ENCODE measurements at regions not wholly inside any gene's neighbourhood (a gene's known extent, or its start where the extent isn't known, plus 50 kb on each side); places are given as distances from the start of the nearest gene placed in this dataset.
"Not testable (repeated sequence)": the region's sequence is repeated elsewhere in the genome, so short reads cannot be mapped to it uniquely, and the experiment has no call there.

DNA sequence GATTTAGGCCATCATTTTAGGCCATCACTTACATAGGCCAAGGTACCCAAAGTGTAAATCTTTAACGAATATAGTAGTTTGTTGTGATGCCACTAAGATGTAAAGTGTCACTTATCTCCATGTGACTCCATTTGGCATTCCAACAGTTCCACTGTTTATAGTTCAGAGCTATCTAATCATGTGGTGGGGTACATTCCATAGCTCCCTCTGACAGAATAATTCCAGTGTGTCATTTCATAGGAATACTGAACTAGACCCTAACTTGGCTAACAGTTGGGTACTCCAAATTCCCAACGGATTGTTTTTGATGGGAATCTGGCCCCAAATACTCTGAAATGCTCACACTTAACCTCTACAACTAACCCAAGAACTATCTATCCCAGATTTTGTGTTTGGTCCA is 76.7 kb upstream of the FST start:
- in situ Hi-C loops (cut with MboI; ENCODE audit: low sequenced_read_pairs), result no loop called here

DNA sequence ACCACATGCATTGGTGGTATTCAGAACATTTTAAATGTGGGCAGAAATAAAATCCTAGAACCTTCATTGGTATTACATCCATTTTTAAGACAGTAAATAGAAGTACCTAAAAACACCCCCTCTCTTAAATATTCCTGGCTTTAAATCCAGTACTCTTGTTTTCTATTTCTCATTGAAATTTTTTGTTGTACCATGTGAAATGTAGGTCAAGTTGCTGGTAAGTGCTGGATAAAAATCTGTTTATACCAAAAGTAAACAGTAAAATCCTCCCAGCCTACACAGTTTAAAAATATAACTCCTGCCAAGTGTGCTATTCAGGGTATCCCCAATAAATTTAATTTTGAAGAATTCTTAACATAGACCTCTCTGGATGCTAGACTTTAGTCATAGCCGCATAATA is 75.0 kb upstream of the FST start:
- in situ Hi-C loops (cut with MboI; ENCODE audit: low sequenced_read_pairs), result no loop called here

DNA sequence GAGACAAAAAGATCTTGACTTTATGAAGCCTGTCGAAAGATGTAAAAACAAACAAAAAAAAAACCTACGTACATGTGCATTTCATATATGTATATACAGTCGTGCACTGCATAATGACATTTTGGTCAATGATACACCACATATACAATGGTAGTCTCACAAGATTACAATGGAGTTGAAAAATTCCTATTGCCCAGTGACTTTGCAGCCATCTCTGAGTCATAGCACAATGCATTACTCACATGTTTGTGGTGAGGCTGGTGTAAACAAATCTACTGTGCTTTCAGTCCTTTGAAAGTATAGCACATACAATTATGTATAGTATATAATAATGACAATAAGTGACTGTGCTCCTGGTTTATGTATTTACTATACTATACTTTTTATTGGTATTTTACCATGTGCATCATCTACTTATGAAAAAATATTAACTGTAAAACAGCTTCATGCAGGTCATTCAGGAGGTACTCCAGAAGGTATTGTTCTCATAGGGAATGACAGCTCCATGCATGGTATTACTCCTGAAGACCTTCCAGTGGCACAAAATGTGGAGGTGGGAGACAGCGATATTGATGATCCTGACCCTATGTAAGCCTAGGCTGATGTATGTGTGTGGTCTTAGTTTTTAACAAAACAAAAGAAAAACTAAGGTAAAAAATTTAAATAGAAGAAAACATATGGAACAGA is 73.7 kb upstream of the FST start:
- in situ Hi-C loops (cut with MboI; ENCODE audit: low sequenced_read_pairs), result no loop called here

DNA sequence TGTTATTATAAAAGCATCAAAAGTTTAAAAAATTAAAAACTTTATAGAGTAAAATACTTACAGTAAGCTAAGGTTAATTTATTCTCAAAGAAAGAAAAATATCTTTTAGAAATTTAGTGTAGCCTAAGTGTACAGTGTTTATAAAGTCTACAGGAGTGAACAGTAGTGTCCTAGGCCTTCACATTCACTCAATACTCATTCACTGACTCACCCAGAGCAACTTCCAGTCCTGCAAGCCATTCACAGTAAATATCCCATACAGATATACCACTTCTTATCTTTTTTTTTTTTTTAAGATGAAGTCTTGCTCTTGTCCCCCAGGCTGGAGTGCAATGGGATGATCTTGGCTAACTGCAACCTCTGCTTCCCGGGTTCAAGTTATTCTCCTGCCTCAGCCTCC is 73.1 kb upstream of the FST start:
- in situ Hi-C loops (cut with MboI; ENCODE audit: low sequenced_read_pairs), result no loop called here

DNA sequence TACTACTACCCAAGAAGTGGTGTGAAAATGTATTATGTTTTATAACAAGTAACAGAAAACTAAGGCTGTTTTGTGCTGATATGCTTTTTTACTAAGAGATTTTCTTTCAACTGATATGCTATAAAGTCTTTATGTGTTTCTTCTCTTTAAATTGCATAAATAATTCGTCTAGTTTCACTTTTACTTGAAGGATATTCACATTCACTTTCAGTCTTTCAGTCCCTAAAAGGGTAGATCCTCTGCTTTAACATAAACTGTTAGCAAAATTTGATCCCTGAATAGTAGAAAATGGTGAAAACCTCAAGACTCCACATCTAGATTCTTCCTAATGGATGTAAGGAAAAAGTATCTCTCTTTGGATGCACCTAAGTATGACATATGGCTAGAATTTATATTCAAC is 69.0 kb upstream of the FST start:
- in situ Hi-C loops (cut with MboI; ENCODE audit: low sequenced_read_pairs), result no loop called here

DNA sequence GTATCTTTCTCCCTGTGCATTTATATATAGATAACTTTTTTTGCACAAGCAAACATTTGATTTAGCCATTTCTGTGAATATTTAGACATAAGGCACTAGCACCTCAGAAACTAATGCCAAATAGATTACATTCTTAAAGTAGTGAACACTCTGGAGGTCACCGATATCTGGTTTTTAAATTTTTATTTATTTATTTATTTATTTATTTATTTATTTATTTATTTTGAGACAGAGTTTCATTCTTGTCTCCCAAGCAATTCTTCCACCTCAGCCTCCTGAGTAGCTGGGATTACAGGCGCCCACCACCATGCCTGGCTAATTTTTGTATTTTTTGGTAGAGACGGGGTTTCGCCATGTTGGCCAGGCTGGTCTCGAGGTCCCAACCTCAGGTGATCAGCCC is 67.9 kb upstream of the FST start:
- in situ Hi-C loops (cut with MboI; ENCODE audit: low sequenced_read_pairs), result not testable (repeated sequence)

DNA sequence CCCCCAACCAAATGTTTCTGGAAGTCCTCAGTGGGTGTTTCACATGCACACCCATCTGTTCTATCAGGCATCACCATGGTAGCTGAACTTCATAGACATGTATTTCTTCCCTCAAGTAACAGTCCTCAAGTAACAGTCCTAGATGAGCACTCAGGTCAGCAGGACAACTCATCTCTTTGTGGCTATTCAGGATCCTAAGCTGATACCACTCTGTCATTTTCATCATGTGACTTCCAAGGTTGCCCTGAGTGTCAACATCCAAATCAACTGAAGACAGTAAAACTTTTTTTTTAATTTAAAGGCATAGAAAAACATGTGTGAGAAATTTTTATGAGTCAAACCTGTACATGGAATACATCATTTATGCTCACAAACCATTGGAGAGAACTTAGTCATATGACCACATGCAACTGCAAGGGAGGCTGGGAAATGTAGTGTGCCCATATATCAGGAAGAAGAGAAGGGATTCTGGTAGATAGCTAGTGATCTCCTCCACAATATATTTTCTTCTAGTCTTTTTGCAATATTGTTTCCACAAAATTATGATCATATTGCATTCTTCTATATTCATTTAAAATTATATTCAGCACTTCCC is 64.2 kb upstream of the FST start:
- in situ Hi-C loops (cut with MboI; ENCODE audit: low sequenced_read_pairs), result no loop called here

DNA sequence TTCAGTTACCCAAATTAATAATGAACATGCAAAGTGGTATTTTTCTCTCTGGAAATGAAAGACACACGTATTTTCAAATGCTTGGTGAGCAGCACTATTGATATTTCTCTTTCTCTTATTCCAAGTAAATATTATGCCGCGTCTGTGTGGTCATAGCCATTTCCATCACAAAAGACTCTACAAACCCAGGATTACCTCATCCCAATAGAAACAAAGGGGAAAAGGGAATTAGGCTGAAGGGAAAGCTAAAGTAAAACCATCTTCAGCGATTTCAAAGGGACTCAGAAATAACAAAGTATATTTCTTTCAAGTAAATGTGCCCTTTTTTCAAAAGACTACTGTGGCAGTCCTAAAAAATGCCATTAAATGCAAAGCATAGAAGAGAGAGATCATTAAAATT is 62.0 kb upstream of the FST start:
- in situ Hi-C loops (cut with MboI; ENCODE audit: low sequenced_read_pairs), result no loop called here

DNA sequence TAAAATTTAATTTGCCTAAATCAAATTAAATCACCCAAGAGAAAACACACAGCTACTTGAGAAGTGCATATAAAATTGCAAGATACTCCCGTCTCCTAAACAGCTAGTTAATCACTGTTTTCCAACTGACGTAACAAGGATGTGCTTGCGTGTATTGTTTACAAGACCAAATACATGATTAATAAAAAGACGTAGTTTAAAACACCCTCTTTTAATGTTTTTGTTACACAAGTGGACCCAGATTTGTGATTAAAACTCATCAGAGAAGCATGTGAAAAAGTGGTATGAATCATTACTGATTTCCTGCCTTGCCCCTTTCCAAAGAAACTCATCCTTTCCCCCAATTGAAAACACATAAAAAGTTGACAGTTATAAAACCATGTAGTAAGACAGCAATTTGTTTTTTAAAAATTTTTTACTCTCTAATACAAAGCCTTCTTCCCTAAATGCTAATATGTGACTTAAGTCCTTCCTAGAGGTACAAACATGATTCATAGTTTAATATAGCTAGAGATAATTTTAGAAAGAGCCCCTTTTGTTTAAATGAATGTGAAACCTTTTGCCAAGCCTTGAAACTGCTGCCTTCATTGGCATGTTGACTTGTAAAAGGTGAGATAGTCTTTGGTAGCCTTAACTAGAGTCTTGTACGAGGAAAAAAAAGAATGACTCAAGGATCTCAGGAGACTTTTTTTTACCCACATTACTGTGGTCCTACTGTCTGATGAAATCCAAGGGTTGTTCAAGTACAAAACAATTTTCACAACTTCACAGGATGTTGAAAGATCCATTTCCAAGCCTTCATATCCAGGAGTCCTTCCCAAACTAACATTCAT is 61.4 kb upstream of the FST start:
- in situ Hi-C loops (cut with MboI; ENCODE audit: low sequenced_read_pairs), result no loop called here

DNA sequence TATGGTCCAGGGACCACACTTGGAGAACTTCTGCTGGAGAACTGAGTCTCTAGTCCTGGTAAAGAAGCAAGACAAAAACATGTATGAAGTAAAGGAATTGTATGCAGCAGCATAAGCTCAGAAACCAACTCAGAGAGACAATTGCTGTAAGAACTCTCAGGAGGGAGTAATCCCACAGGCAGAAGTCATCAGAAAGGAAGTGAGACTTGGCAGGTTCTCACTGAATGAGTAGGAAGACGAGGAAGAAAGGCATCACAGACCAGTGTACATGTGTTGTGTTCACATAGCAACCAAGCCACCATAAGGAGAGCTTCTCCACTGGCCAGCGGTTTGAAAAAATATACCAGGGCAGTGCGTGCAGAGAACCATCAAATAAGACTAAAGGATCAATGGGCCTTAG is 57.9 kb upstream of the FST start:
- in situ Hi-C loops (cut with MboI; ENCODE audit: low sequenced_read_pairs), result no loop called here

DNA sequence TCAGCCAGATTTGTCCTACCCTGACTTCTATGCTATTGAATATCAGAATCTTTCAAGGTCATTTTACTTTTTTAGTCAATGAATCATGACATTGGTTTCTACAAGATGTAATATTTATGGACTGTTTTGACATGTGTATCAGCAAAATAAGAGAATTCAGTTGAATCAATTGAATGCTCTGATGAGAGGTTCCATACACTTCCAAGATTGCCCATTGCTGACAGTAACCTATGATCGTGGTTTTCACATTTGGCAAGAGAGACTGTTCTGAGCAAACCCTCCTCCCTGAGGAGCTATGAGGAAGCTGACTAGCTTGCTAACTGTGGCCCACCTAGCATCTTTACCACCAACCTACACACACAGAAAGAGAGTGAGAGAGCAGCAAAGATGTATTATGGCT is 56.7 kb upstream of the FST start:
- in situ Hi-C loops (cut with MboI; ENCODE audit: low sequenced_read_pairs), result no loop called here

DNA sequence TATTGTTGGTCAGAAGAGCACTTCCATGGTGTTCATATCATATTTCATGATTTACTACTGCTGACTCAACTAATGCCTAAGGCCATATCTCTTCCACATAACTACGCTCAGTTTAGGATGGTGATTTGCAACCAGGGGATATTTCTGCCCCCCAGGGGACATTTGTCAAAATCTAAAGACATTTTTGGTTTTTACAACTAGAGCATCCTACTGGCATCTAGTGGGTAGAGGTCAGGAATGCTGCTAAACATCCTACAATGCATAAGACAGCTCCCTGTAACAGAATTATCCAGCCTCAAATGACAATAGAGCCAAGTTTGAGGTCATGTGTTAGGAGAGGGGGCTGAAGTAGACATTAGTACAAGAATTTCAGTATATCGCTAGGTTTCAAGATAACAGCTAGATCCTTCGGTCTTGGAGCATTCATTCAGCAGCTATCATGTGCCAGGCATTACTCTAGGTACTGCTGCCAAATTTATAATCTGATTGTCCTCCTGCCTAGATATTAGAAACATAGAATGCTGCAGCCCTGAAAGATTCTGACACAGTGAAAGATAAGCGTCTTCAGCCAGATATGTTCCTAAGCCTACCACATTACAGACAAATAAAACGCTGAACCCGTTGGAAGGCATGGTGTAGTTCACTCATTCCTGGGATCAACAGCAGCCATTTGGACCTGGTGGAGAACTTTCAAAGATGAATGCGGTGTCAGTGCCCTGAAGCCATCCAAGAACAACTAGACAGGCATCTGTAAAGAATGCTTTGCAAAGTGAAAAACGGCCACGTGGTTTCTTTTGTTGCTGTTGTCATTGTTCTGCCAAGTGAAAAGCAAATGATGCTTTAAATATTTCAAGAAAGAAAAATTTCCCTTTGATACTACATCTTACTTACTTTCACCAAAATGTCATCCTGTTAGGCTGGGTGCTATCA is 55.5 kb upstream of the FST start:
- in situ Hi-C loops (cut with MboI; ENCODE audit: low sequenced_read_pairs), result loop anchor here (25.0 kb wide), 1 partner anchor 787 kb away; no protein-coding TSS in a partner anchor

DNA sequence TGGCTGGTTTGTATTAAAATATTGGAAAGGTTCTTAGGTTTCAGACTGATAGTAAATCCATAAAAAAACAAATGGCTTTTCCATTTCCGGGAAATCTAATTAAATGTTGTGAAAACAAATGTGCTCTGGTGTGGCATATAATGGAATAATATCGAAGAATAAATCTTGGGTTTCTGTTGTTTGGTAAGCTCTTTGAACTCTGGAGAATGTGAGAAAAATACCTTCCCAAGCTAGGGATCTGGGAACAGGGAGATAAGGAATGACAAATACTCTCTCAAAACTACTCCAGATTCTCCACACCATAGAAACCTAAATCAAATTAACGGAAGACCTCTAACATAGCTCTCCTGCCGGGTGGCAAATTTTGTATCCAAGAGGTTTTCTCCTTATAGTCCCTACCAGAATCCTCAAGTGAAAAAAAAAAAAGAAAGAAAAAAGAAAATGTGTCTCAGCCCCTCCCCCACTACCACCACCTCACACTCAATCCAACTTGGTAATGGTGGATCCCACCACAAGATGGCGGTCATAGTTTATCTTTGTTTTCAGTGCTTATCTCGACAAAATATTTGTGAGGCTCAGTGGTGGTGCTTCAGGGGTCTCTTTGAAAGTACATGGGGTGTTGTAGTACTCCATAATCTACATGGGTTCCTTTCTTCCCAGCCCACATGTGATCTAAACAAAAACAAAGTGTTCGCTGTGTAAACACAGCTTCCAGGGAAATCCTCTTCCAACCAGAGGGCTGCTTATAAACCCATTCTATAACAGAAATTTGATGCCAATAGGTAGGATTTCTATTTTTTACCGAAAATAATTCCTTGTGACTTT is 54.5 kb upstream of the FST start:
- in situ Hi-C loops (cut with MboI; ENCODE audit: low sequenced_read_pairs), result loop anchor here (25.0 kb wide), 1 partner anchor 786 kb away; no protein-coding TSS in a partner anchor

DNA sequence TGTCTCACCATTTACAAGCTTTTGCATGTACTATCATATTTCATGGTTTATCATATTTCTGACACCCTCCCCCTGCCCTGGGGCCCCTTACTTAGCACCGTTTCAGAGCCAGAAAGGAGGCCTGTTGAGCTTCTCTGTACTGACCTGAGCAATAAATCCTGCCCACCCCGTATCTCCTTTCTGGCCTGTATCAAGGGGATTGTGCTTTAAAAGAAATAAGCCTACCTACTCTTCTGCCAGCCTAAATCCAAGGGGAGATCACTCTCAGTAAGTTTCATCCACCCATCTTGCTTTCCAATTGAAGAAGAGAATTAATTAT is 54.0 kb upstream of the FST start:
- in situ Hi-C loops (cut with MboI; ENCODE audit: low sequenced_read_pairs), result loop anchor here (25.0 kb wide), 1 partner anchor 786 kb away; no protein-coding TSS in a partner anchor

DNA sequence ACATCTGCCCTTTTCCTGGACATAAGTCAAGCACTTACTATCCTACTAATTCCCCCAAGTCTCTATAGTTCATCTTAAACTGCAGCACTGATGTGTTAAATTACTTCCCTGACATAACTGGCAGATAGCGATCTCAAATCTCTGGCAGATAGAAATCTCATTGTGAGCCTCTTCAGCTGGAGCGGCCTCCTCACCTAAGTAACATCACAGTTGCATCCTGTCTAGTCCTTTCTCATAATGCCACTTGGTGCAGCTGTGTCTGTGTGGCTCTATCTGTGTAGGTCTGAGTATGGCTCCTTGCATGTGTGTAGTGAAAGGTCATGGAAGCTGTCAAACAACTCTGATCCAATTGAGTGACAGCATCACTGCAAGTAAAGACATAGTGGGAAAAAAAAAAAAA is 53.6 kb upstream of the FST start:
- in situ Hi-C loops (cut with MboI; ENCODE audit: low sequenced_read_pairs), result loop anchor here (25.0 kb wide), 1 partner anchor 785 kb away; no protein-coding TSS in a partner anchor

DNA sequence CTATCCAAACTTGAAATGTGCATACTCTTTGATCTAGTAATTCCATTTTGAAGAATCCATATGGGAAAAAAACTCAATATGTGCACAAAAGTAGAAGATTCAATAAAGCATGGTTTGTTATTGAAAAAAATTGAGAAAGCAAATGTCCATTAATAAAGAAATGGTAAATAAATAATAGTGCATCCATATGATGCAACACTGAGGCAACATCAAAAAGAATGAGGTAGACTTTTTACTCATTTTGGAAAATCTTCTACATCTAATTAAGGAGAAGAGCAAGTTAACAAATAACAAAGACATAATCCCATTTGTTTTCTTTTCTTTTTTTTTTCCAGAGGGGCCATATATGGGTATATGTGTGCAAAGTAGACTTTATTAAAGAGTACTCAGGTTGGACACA is 52.5 kb upstream of the FST start:
- in situ Hi-C loops (cut with MboI; ENCODE audit: low sequenced_read_pairs), result loop anchor here (25.0 kb wide), 1 partner anchor 784 kb away; no protein-coding TSS in a partner anchor

DNA sequence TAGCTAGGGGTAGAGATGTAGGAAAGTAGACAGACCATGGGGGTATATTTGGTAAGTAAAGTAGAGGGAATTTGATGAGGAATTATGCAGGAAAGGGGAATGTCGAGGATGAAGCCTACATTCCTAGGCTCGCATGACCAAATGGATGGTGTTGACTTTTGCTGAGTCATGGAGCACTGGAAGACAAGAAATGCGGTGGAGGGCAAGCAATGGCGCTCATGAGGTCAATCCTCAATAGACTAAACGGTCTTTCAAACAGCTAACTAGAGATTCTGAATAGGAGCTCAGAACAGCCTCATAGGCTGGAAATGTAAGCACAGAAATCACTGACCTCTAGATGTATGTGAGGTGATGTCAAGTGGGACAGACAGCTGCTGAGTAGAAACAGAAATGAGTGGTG is 50.7 kb upstream of the FST start:
- in situ Hi-C loops (cut with MboI; ENCODE audit: low sequenced_read_pairs), result loop anchor here (25.0 kb wide), 1 partner anchor 783 kb away; no protein-coding TSS in a partner anchor

DNA sequence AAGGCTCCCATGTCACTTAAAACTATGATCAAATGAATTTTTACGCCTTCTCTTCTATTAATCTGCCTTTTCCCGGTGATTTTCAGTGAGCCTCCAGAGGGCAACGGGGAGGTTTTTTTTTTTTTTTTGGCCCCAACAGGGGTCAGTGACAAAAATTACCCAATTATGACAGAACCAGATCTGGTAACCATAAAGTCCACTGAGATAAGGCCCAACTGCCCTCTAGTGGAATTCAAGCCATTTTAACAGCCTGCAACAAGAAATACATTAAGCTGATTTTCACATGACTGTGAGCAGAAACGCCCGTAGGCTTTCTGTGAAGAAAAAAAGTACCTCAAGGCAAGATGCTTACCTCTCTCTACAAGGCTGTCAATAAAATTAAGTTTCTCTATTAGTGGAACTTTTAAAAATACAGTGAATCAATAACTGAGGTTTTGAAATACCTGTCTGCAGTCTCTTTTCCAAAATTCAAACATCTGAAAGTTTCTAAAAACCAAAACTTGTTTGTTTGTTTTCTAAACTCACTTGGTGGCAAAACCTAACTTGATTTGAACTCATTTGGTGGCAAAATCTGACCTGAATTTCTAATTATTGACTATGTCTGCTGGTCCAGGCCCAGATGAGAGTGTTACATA is 49.7 kb upstream of the FST start:
- in situ Hi-C loops (cut with MboI; ENCODE audit: low sequenced_read_pairs), result loop anchor here (25.0 kb wide), 1 partner anchor 782 kb away; no protein-coding TSS in a partner anchor

Data from HL-60/S4 treated with retinoic acid at 250 ng/mL for 4 days and 3 days (cell line).